ENCODE measurements at regions not wholly inside any gene's neighbourhood (a gene's known extent, or its start where the extent isn't known, plus 50 kb on each side); places are given as distances from the start of the nearest gene placed in this dataset.
A peak's percentile ranks its signal among the peaks of the same experiment; 100 is the strongest.
"Not testable (repeated sequence)": the region's sequence is repeated elsewhere in the genome, so short reads cannot be mapped to it uniquely, and the experiment has no call there.

GRCh38 chr3:73188707-73189106 lies 127.2 kb downstream of the EBLN2 start:
- intact Hi-C loops (cut with DNase I): no loop called here

DNA sequence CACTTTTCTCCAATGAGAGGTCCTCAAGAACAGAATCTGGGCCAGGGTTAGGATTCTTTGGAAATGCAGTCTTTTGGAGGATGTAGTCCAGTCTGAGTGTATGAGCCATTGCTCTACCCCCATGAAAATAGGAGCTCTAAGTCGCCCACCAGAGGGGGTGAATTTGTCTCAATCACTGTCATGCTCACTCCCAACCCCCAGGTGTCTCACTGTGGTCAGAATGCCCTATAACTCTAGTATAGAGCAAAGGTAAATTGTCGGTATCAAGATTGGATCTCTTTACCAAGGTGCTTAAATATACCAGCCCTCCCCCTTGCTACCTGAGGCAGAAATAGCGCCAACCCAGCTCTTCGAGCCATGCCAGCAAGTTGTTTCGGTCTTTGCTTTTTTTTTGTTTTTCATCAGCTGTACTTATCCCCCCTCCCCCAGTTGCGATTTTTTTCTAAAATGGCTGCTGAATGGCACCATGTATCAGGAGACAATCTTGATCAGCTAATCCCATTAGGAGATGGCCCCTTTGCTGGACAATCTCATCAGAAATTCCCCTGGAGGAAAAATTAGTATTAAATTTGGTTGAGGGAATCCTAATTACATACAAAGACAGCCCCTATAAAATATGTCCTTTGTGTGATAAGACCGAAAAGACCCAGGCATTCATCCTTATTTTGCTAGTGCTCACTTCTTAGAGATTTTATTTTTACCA lies 130.7 kb downstream of the EBLN2 start:
- Histone ChIP-seq H3K4me1 (no peaks in the 10 kb centered on the region), H3K27ac (no peak overlapping the region), H3K9me3 (no peaks in the 10 kb centered on the region), H3K36me3 (no peaks in the 10 kb centered on the region), H3K27me3 (no peaks in the 10 kb centered on the region), H3K4me3 (no peak overlapping the region)
- TF ChIP-seq, protein P1, sequence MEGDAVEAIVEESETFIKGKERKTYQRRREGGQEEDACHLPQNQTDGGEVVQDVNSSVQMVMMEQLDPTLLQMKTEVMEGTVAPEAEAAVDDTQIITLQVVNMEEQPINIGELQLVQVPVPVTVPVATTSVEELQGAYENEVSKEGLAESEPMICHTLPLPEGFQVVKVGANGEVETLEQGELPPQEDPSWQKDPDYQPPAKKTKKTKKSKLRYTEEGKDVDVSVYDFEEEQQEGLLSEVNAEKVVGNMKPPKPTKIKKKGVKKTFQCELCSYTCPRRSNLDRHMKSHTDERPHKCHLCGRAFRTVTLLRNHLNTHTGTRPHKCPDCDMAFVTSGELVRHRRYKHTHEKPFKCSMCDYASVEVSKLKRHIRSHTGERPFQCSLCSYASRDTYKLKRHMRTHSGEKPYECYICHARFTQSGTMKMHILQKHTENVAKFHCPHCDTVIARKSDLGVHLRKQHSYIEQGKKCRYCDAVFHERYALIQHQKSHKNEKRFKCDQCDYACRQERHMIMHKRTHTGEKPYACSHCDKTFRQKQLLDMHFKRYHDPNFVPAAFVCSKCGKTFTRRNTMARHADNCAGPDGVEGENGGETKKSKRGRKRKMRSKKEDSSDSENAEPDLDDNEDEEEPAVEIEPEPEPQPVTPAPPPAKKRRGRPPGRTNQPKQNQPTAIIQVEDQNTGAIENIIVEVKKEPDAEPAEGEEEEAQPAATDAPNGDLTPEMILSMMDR (IDR thresholded peaks at IDR 0.05): peak in 1 of 3 experiments; percentile 16
- DNase-seq (ENCODE audit: low spot score in 2 of 2): no peak
- intact Hi-C loops (cut with DNase I): no loop called here

More at GRCh38 chr3:73188707-73189106, 127.2 kb downstream of the EBLN2 start:
- H3K27me3 ChIP-seq: no peaks in the 10 kb centered on the region
- H3K36me3 ChIP-seq: no peaks in the 10 kb centered on the region
- no peak overlapping the region for H3K4me3 ChIP-seq
- TF ChIP-seq, protein P1 (IDR thresholded peaks at IDR 0.05): no peak
- H3K9me3 ChIP-seq: no peaks in the 10 kb centered on the region
- H3K4me1 ChIP-seq: no peaks in the 10 kb centered on the region
- no peak for DNase-seq (ENCODE audit: low spot score in 2 of 2)
- no peak overlapping the region for H3K27ac ChIP-seq

- DNase-seq (ENCODE audit: low spot score in 2 of 2); intact Hi-C loops (cut with DNase I): not testable (repeated sequence)
Measured at GRCh38 chr3:73193943-73194342, 132.5 kb downstream of the EBLN2 start.

GRCh38 chr3:73197187-73197586 lies 135.7 kb downstream of the EBLN2 start:
- TF ChIP-seq, protein P1 (IDR thresholded peaks at IDR 0.05): no peak
- Histone ChIP-seq H3K4me3 (no peak overlapping the region), H3K4me1 (no peaks in the 10 kb centered on the region), H3K36me3 (no peaks in the 10 kb centered on the region), H3K27ac (no peak overlapping the region), H3K27me3 (no peaks in the 10 kb centered on the region), H3K9me3 (no peaks in the 10 kb centered on the region)
- DNase-seq (ENCODE audit: low spot score in 2 of 2): no peak
- intact Hi-C loops (cut with DNase I): no loop called here

More at GRCh38 chr3:73193943-73194342, 132.5 kb downstream of the EBLN2 start:
- not testable (repeated sequence) for H3K27ac ChIP-seq, H3K9me3 ChIP-seq, H3K36me3 ChIP-seq, H3K4me1 ChIP-seq, H3K27me3 ChIP-seq, H3K4me3 ChIP-seq

DNA sequence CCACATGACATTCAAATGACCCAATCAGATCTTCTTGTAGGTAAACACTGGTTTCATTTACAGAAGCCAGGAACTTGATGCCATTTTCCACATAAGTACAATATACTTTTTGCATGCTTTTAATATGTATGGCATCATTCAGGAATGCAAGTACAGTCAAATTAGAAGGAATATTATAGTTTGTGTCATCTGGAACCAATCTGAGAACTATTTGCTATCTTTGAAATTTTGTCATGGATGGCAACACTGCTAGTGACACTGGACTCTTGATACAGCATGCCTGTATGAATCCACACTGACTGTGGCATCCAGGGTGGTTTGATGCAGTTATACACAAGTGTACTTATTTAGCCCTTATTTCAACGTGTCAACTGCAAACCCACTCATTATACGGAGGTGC lies 141.6 kb downstream of the EBLN2 start:
- intact Hi-C loops (cut with DNase I): no loop called here
- no peak for DNase-seq (ENCODE audit: low spot score in 2 of 2)
- Histone ChIP-seq H3K9me3 (no peaks in the 10 kb centered on the region), H3K4me3 (no peak overlapping the region), H3K27ac (no peak overlapping the region), H3K4me1 (no peaks in the 10 kb centered on the region), H3K36me3 (no peaks in the 10 kb centered on the region), H3K27me3 (no peaks in the 10 kb centered on the region)
- TF ChIP-seq, protein P1 (IDR thresholded peaks at IDR 0.05): no peak

GRCh38 chr3:73203633-73204032 lies 142.2 kb downstream of the EBLN2 start:
- Histone ChIP-seq H3K4me1 (no peaks in the 10 kb centered on the region), H3K27me3 (no peaks in the 10 kb centered on the region), H3K36me3 (no peaks in the 10 kb centered on the region), H3K27ac (no peak overlapping the region), H3K9me3 (no peaks in the 10 kb centered on the region), H3K4me3 (no peak overlapping the region)
- intact Hi-C loops (cut with DNase I): no loop called here
- TF ChIP-seq, protein P1 (IDR thresholded peaks at IDR 0.05): no peak
- no peak for DNase-seq (ENCODE audit: low spot score in 2 of 2)

Measured in ascending aorta (tissue), 2 donors.